ENCODE measurements at regions not wholly inside any gene's neighbourhood (a gene's known extent, or its start where the extent isn't known, plus 50 kb on each side); places are given as distances from the start of the nearest gene placed in this dataset.

DNA sequence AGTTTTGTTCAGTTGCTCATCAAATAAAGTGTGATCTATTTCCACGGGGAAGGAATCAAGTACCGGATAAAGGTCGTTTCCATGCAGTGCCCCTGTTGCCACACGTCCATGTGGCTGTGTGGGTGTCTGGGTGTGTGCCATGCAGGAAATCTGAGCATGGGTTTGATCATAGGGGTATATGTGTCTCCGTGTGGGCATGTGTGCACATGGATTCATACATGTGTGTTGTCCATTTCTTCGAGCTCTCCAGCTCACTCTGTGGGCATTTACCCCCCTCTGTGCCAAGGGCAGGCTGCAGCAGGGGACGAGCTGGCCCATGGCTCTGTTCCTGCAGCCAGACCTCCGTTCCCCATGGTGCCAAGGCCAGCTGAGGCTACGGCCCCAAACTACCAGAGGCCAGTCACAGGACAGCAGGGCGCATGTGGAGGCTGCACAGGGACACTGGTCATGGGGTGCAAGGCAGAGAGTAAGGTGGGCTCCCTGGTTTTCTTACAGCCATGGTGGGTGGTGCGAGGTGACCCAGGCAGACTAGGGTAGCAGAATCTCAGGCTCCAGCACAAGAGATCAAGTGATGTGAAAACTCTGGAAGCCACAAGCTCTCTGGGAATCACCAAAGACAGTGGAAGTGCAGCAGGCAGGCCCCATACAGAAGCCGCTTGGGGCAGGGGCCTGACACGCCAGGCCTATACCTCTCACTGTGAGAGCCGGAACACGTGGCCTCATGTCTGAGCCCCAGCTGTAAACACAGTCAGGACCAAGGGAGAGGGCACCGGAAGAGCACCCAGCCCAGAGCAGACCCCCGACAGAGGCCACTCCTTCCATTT, 66.4 kb upstream of the RAB6C start:
- H3K4me1 ChIP-seq, result no peaks in the 10 kb centered on the region
- no peaks in the 10 kb centered on the region for H3K27me3 ChIP-seq

DNA sequence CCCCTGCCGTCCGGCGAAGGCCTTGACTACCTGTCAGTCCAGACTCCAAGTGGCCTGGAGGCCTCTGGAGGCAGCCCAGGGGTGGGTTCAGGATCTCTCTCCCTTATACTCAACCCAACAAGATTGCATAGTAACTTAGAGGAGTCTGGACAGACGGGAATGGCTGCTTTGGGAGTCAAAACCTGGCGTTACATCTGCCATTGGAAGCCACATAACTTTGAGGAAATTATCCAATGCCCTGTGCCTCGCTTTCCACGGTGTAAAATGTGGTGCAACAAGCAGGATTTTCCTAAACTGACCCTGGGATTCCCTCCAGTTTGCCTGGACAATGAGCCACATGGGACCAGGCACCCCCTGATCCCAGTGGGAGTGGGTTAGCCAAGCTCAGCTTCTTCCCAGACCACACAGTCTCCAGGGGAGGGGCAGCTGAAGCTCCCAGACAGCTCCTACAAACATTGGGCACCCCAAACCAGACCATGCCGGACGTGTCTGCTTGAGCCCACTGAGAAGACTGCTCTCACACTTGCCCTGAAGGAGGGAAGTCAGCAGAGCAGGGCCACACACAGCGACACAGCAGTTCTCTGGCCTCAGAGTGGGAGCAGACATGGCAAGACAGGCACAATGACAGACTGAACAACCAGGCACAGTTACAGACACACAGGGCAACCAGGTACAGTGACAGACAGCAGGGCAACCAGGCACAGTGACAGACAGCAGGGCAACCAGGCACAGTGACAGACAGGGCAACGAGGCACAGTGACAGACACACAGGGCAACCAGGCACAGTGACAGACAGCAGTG, 65.6 kb upstream of the RAB6C start:
- no peak overlapping the region for H3K4me3 ChIP-seq (replicated peaks in 1 of 3)
- no peaks in the 10 kb centered on the region for H3K27me3 ChIP-seq
- 85 to 91% methylated on average over 7 to 9 of the region's 11 CpGs for WGBS, 2 donors
- DNase-seq, result no peak
- no peak for TF ChIP-seq POLR2A (IDR thresholded peaks at IDR 0.05)
- TF ChIP-seq, protein P1, sequence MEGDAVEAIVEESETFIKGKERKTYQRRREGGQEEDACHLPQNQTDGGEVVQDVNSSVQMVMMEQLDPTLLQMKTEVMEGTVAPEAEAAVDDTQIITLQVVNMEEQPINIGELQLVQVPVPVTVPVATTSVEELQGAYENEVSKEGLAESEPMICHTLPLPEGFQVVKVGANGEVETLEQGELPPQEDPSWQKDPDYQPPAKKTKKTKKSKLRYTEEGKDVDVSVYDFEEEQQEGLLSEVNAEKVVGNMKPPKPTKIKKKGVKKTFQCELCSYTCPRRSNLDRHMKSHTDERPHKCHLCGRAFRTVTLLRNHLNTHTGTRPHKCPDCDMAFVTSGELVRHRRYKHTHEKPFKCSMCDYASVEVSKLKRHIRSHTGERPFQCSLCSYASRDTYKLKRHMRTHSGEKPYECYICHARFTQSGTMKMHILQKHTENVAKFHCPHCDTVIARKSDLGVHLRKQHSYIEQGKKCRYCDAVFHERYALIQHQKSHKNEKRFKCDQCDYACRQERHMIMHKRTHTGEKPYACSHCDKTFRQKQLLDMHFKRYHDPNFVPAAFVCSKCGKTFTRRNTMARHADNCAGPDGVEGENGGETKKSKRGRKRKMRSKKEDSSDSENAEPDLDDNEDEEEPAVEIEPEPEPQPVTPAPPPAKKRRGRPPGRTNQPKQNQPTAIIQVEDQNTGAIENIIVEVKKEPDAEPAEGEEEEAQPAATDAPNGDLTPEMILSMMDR (IDR thresholded peaks at IDR 0.05), result no peak
- H3K36me3 ChIP-seq, result no peaks in the 10 kb centered on the region
- H3K27ac ChIP-seq, result no peak overlapping the region
- intact Hi-C loops (cut with DNase I), result no loop called here
- no peaks in the 10 kb centered on the region for H3K4me1 ChIP-seq
- H3K9me3 ChIP-seq, result no peaks in the 10 kb centered on the region

More for the DNA sequence above, 66.4 kb upstream of the RAB6C start:
- no peak for TF ChIP-seq POLR2A (IDR thresholded peaks at IDR 0.05)
- TF ChIP-seq, protein P1 (IDR thresholded peaks at IDR 0.05), result no peak
- DNase-seq, result no peak
- Histone ChIP-seq H3K27ac (no peak overlapping the region), H3K36me3 (no peaks in the 10 kb centered on the region), H3K4me3 (replicated peaks in 1 of 3) (no peak overlapping the region), H3K9me3 (no peaks in the 10 kb centered on the region)
- intact Hi-C loops (cut with DNase I), result no loop called here
- WGBS, 2 donors, result 89 to 93% methylated on average over 13 to 15 of the region's 17 CpGs

DNA sequence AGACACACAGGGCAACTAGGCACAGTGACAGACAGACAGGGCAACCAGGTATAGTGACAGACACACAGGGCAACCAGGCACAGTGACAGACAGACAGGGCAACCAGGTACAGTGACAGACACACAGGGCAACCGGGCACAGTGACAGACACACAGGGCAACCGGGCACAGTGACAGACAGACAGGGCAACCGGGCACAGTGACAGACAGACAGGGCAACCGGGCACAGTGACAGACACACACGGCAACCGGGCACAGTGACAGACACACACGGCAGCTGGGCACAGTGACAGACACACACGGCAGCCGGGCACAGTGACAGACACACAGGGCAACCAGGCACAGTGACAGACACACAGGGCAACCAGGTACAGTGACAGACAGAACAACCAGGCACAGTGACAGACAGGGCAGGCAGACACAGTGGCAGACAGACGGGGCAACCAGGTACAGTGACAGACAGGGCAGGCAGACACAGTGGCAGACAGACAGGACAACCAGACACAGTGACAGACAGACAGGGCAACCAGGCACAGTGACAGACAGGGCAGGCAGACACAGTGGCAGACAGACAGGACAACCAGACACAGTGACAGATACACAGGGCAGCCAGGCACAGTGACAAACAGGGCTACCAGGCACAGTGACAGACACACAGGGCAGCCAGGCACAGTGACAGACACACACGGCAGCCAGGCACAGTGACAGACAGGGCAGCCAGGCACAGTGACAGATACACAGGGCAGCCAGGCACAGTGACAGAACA, 64.7 kb upstream of the RAB6C start:
- DNase-seq, result no peak
- Histone ChIP-seq H3K27me3 (no peaks in the 10 kb centered on the region), H3K4me3 (replicated peaks in 1 of 3) (no peak overlapping the region), H3K9me3 (no peaks in the 10 kb centered on the region), H3K4me1 (no peaks in the 10 kb centered on the region), H3K27ac (no peak overlapping the region), H3K36me3 (no peaks in the 10 kb centered on the region)
- intact Hi-C loops (cut with DNase I), result no loop called here
- WGBS, 2 donors, result 60 to 89% methylated on average over 3 to 10 of the region's 11 CpGs
- TF ChIP-seq POLR2A (IDR thresholded peaks at IDR 0.05), result no peak
- TF ChIP-seq, protein P1 (IDR thresholded peaks at IDR 0.05), result no peak

DNA sequence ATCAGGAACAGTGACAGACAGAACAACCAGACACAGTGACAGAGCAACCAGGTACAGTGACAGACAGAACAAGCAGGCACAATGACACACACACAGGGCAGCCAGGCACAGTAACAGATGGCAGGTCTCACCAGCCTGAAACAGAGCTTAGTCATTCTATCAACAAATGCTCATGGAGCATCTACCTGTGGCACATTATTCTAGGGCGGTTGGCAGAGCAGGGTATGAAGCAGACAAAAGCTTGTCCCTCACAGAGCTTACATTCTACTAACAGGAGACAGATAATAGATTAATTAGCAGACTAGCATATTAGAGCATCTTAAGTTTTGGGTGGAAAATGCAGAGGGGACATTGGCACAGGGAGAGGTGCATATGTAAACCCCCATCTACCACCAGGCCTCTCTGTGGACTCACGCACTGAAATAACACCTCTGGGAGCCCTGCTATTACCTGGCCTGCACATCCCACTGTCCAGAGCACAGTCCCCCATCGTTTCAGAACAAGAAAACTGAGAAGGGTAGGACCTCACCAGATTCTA, 64.1 kb upstream of the RAB6C start:
- 83 to 95% methylated on average over 3 of the region's 3 CpGs for WGBS, 2 donors
- Histone ChIP-seq H3K36me3 (no peaks in the 10 kb centered on the region), H3K27ac (no peak overlapping the region), H3K9me3 (no peaks in the 10 kb centered on the region), H3K27me3 (no peaks in the 10 kb centered on the region), H3K4me3 (replicated peaks in 1 of 3) (no peak overlapping the region), H3K4me1 (no peaks in the 10 kb centered on the region)
- TF ChIP-seq POLR2A (IDR thresholded peaks at IDR 0.05), result no peak
- TF ChIP-seq, protein P1 (IDR thresholded peaks at IDR 0.05), result no peak
- intact Hi-C loops (cut with DNase I), result no loop called here
- DNase-seq, result no peak

Measured in thyroid gland (tissue), 4 donors.